Body of pancreas (tissue), 4 donors: ENCODE measurements at regions not wholly inside any gene's neighbourhood (a gene's known extent, or its start where the extent isn't known, plus 50 kb on each side); places are given as distances from the start of the nearest gene placed in this dataset.

Source experiments
- POLR2A ChIP-seq, 3 donors: fragments of 450-650 bp; IDR thresholded peaks; one replicate each; pipeline ENCODE4 v1.6.1; 2016; ENCODE audit warnings: antibody characterized with exemption in 3 of 3, mild to moderate bottlenecking in 2 of 3
- TF ChIP-seq, protein P1 (sequence below), 7 experiments: fragments of 450-650 bp in 4 of 7; fragments of 200-600 bp in 3 of 7; sonication (generic) in 3 of 7; IDR thresholded peaks; one replicate each; pipeline ENCODE4 v1.5.1; 2016 to 2019; ENCODE audit warnings: antibody characterized with exemption in 7 of 7

- TF ChIP-seq, protein P1, sequence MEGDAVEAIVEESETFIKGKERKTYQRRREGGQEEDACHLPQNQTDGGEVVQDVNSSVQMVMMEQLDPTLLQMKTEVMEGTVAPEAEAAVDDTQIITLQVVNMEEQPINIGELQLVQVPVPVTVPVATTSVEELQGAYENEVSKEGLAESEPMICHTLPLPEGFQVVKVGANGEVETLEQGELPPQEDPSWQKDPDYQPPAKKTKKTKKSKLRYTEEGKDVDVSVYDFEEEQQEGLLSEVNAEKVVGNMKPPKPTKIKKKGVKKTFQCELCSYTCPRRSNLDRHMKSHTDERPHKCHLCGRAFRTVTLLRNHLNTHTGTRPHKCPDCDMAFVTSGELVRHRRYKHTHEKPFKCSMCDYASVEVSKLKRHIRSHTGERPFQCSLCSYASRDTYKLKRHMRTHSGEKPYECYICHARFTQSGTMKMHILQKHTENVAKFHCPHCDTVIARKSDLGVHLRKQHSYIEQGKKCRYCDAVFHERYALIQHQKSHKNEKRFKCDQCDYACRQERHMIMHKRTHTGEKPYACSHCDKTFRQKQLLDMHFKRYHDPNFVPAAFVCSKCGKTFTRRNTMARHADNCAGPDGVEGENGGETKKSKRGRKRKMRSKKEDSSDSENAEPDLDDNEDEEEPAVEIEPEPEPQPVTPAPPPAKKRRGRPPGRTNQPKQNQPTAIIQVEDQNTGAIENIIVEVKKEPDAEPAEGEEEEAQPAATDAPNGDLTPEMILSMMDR (IDR thresholded peaks at IDR 0.05) = no peak
- no peak for TF ChIP-seq POLR2A (IDR thresholded peaks at IDR 0.05)
These were observed 194.7 kb downstream of the SPATA31D1 start for GRCh38 chr9:82183181-82183860.
